Glomerular visceral epithelial cell (primary cell): ENCODE measurements at regions not wholly inside any gene's neighbourhood (a gene's known extent, or its start where the extent isn't known, plus 50 kb on each side); places are given as distances from the start of the nearest gene placed in this dataset.

Experiments
- DNase-seq: peaks from one replicate; pipeline ENCODE4 v3.0.0-alpha.2; 2016; ENCODE audit errors: extremely low spot score

DNA sequence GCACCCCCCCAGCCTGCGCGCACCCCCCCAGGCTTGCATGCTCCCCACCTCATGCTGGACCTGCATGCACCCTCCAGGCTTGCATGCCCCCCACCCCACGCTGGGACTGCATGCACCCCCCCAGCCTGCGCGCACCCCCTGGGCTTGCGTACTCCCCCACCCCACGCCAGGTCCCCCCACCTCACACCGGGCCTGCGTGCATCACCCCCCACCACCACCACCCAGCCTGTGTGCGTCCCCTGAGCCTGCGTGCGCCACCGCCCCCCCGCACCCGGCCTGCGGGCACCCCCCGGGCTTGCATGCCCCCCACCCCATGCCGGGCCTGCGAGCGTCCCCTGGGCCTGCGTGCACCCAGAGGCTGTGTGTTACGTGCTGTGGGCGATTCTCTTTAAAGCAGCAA, 61.0 kb upstream of the SLCO4A1 start:
- DNase-seq = no peak

DNA sequence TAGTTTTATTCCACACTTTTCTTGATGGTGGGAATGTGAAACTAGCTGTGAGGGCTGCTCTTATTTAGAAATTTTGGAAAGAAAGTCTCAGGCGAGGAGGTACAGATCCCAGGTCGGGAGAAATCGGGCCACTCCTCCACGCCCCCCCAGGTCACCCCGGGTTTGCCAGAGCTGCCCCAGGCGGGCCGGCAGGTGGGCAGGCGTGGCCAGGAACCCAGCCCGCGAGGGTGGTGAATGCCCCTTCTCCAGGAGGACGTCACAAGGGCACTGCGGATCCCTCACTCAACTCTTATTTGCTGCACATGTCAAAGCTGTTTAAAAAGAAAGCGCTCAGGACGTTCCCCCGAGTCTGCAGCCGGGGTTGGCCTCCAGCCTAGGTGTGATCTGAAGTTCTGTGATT, 60.5 kb upstream of the SLCO4A1 start:
- no peak for DNase-seq

DNA sequence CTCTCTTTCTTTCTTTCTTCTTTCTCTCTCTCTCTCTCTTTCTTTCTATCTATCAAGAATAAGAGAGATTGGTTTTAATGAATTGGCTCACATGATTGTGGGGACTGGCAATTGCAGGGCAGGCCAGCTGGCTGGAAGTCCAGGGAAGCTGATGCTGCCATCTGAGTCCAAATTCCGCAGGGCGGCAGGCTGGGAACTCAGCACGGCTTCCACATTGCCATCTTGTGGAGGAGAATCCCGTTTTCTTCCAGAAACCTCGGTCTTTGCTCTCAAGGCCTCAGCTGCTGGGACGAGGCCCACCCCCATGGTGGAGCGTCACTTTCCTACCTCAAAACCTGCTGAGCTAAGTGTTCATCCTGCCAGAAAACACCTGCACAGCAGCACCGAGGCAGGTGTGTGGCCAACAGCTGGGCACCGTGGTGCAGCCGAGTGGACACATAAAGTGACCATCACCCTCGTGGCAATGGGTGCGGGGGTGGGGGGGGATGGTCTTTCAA, 58.8 kb upstream of the SLCO4A1 start:
- no peak for DNase-seq

GRCh38 chr20:62584671-62585460, 57.4 kb upstream of the SLCO4A1 start:
- DNase-seq = no peak

GRCh38 chr20:62585461-62585970, 56.8 kb upstream of the SLCO4A1 start:
- DNase-seq = no peak

- DNase-seq = no peak
Observed at GRCh38 chr20:62586799-62587198, 55.5 kb upstream of the SLCO4A1 start.

DNA sequence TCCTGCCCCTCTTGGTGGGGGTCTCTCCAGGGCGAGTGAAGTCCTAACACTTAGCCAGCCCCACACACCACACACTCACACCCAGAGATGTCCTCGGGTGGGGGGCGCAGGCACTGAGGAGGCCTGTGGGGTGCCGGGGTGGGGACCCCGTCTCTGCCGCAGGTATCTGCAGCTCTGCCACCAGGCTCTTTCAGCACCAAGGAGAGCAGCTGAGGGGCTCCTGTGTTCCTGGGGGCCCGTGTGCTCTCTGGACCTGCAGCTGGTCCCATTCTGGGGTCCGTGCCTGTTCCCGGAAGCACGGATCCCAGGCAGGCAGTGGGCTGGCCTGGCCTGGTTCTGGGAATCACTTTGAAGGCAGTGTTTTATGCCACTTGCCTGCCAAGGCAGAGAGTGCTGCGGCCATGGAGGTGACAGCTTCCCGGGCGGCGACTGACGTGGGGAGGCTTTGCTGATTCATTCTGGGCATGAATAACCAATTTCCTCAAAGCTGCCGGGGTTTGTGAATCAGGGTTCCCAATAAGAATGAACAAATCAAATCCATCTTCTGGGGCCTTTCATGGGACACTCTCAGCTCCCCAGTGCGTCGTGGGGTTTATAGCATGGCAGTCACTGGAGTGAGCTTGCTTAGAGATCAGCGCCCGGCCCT, 54.4 kb upstream of the SLCO4A1 start:
- no peak for DNase-seq

- DNase-seq = no peak
Observed at GRCh38 chr20:62588458-62589149, 53.7 kb upstream of the SLCO4A1 start.

- DNase-seq = no peak
Observed at GRCh38 chr20:62589150-62589498, 53.2 kb upstream of the SLCO4A1 start.

GRCh38 chr20:62589720-62590119, 52.6 kb upstream of the SLCO4A1 start:
- no peak for DNase-seq

DNA sequence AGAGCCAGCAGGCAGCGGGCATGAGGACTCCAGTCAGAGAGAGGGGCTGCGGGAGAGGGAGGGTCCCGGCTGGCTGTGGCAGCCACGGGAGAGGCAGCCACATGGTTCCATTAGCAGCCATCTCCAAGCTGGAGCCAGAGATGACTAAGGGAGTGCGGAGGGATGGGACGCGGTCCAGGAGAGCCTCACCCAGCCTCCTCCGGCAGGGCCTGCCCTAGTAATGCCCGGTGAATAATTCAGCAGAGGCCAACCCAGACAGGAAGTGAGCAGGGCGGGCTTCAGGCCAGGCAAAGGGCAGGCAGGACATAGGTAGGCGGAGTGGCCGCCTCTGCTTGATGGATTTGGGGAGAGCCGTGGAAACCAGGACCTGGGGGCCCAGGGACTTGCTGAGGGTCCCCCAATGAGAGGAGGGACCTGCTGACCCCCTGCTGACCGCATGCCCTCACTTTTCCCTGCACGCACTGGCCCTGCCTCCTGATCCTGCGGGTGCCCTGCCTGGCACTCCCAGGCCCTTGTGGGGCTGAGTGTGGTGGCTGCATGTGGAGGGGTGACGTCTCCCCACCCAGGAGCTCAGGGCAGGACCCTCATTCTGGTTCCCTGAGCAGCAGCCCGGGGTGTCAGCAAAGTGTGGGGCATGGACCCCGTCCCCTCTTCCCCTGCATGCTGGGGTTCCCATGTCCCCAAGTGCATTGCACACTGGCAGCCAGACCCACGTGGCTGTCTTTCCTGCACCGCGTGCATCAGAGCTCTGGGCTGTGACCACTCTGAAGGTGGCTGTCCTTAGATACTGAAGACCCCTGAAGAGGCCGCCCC, 51.8 kb upstream of the SLCO4A1 start:
- DNase-seq = peak; percentile 85

- DNase-seq = no peak
Observed at GRCh38 chr20:62591122-62591468, 51.2 kb upstream of the SLCO4A1 start.

- no peak for DNase-seq
Observed at GRCh38 chr20:62591591-62591990, 50.7 kb upstream of the SLCO4A1 start.
